ENCODE measurements at regions not wholly inside any gene's neighbourhood (a gene's known extent, or its start where the extent isn't known, plus 50 kb on each side); places are given as distances from the start of the nearest gene placed in this dataset.

DNA sequence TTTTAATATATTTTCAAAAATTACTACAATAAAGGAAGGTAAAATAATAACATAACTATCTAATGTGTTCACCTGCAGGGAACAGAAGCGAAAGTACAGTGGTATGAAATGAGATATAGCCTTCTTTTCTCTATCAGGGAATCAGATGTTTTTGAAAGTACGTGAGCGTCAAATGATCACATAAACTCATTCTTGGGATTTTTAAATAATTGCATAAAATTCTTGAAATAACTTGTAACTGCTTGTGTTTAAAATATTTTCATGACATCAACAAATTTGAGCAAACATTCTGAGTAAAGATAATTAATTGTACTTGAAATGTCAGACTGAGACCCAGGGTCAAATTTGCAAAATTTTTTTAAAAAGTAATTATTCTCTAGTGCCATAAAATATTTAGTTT lies 193.5 kb upstream of the NEIL3 start:
- Mint-ChIP-seq H3K36me3 (ENCODE audit: low read depth) (no peaks in the 10 kb centered on the region), H3K4me3 (no peak overlapping the region), H3K4me1 (no peaks in the 10 kb centered on the region), H3K9me3 (peaks cover 10% of the 10 kb centered on the region), H3K27ac (no peak overlapping the region), H3K27me3 (no peaks in the 10 kb centered on the region)
- intact Hi-C loops (cut with micrococcal nuclease): no loop called here
- ChIA-PET POLR2A (no interaction called here), CTCF (no interaction called here)
- TF ChIP-seq, protein P1, sequence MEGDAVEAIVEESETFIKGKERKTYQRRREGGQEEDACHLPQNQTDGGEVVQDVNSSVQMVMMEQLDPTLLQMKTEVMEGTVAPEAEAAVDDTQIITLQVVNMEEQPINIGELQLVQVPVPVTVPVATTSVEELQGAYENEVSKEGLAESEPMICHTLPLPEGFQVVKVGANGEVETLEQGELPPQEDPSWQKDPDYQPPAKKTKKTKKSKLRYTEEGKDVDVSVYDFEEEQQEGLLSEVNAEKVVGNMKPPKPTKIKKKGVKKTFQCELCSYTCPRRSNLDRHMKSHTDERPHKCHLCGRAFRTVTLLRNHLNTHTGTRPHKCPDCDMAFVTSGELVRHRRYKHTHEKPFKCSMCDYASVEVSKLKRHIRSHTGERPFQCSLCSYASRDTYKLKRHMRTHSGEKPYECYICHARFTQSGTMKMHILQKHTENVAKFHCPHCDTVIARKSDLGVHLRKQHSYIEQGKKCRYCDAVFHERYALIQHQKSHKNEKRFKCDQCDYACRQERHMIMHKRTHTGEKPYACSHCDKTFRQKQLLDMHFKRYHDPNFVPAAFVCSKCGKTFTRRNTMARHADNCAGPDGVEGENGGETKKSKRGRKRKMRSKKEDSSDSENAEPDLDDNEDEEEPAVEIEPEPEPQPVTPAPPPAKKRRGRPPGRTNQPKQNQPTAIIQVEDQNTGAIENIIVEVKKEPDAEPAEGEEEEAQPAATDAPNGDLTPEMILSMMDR (IDR thresholded peaks at IDR 0.05): no peak
- ATAC-seq (ENCODE audit: low read depth) (no peak), DNase-seq (no peak)

DNA sequence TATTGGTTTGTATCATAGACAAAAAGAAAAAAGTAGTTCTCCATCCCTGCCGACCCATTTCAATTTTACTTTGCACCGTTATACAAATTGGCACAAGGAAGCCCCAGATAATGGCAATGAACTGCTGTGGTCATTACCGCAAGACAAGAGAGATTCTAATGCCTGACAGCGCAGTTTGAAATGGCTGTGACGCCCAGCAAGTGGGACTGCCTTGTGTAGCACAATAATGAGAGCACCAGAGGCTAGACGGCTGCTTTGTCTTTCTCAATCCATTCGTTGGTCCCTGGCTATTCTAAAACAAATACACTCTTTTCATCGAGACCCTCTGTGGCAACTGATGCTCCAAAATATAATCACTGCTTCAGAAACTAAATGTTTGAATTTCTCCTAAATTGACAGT lies 192.4 kb upstream of the NEIL3 start:
- CTCF ChIA-PET: no interaction called here
- TF ChIP-seq, protein P1 (IDR thresholded peaks at IDR 0.05): no peak
- intact Hi-C loops (cut with micrococcal nuclease): no loop called here
- Mint-ChIP-seq H3K4me1 (no peaks in the 10 kb centered on the region), H3K27me3 (no peaks in the 10 kb centered on the region), H3K36me3 (ENCODE audit: low read depth) (no peaks in the 10 kb centered on the region), H3K27ac (no peak overlapping the region), H3K9me3 (peaks cover 11% of the 10 kb centered on the region), H3K4me3 (no peak overlapping the region)
- DNase-seq (no peak), ATAC-seq (ENCODE audit: low read depth) (no peak)
- POLR2A ChIA-PET: no interaction called here

DNA sequence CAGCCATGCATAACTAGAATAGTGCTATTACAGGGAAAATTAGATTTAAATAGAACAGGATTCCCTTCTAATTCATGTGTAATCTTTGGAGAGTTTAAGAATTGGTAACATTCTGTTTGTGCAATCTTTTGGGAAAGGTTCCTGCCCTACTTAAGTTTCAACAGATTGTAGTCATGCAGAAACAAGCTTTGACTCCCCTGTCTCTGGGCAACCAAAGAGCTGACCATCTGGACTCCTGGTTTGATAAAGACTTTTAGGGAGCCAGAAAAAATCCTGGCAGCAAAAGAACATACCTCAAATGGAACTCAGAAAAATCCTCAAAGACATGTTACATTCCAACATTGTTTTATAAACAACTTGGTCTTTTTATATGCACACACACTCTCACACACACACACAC lies 191.1 kb upstream of the NEIL3 start:
- TF ChIP-seq, protein P1 (IDR thresholded peaks at IDR 0.05): no peak
- ChIA-PET CTCF (no interaction called here), POLR2A (no interaction called here)
- Mint-ChIP-seq H3K27ac (no peak overlapping the region), H3K9me3 (peaks cover 8% of the 10 kb centered on the region), H3K27me3 (no peaks in the 10 kb centered on the region), H3K4me1 (no peaks in the 10 kb centered on the region), H3K4me3 (no peak overlapping the region), H3K36me3 (ENCODE audit: low read depth) (no peaks in the 10 kb centered on the region)
- DNase-seq (no peak), ATAC-seq (ENCODE audit: low read depth) (no peak)
- intact Hi-C loops (cut with micrococcal nuclease): no loop called here

DNA sequence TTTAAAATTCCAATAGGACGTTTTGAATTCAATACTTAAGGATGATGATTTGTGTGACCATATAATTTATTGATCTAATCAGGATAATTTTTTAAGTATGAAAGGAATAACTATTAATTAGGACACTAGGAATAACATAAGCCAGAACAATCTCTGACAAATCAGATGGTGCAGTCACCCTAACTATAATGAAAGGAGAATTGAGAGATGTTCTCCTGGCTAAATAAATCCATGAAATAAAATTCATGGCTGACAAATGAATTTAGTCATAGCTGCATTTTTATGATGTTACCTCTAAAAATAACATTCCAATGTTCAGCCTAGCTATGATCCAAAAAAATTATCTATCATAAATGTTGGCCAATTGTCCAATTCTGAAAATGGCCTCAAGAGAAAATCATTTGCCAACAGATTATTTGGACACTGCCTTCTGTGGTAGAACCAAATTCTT lies 190.6 kb upstream of the NEIL3 start:
- no peaks in the 10 kb centered on the region for H3K36me3 Mint-ChIP-seq (ENCODE audit: low read depth)
- H3K4me3 Mint-ChIP-seq: no peak overlapping the region
- DNase-seq: no peak
- no peaks in the 10 kb centered on the region for H3K27me3 Mint-ChIP-seq
- no peak for ATAC-seq (ENCODE audit: low read depth)
- no peak overlapping the region for H3K27ac Mint-ChIP-seq
- H3K9me3 Mint-ChIP-seq: peaks cover 8% of the 10 kb centered on the region
- ChIA-PET CTCF (no interaction called here), POLR2A (no interaction called here)
- TF ChIP-seq, protein P1 (IDR thresholded peaks at IDR 0.05): no peak
- no peaks in the 10 kb centered on the region for H3K4me1 Mint-ChIP-seq
- intact Hi-C loops (cut with micrococcal nuclease): no loop called here

DNA sequence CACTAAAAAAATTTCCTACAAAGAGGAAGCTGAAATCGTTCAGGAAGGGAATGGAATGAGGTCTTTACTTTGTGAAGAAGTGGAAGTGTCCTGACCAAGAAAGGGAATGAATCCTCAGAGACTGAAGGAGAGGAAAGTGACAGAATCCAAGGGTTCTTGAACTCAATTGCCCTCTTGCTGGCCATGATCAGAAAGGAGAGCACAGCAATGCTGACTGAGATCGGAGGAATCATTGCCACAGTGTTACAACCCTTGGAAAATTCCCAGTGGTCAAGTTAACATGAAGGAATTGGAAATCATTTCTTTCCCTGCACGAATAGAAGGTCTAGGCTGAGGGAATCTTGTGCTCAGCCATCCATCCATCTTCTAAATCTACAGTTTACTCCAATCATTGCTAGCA lies 190.0 kb upstream of the NEIL3 start:
- peaks cover 8% of the 10 kb centered on the region for H3K9me3 Mint-ChIP-seq
- ATAC-seq (ENCODE audit: low read depth) (no peak), DNase-seq (no peak)
- ChIA-PET CTCF (no interaction called here), POLR2A (no interaction called here)
- no peak overlapping the region for H3K27ac Mint-ChIP-seq
- H3K36me3 Mint-ChIP-seq (ENCODE audit: low read depth): no peaks in the 10 kb centered on the region
- H3K4me1 Mint-ChIP-seq: no peaks in the 10 kb centered on the region
- TF ChIP-seq, protein P1 (IDR thresholded peaks at IDR 0.05): no peak
- intact Hi-C loops (cut with micrococcal nuclease): no loop called here
- H3K27me3 Mint-ChIP-seq: no peaks in the 10 kb centered on the region
- no peak overlapping the region for H3K4me3 Mint-ChIP-seq
